ENCODE measurements at regions not wholly inside any gene's neighbourhood (a gene's known extent, or its start where the extent isn't known, plus 50 kb on each side); places are given as distances from the start of the nearest gene placed in this dataset.
"Not testable (repeated sequence)": the region's sequence is repeated elsewhere in the genome, so short reads cannot be mapped to it uniquely, and the experiment has no call there.

DNA sequence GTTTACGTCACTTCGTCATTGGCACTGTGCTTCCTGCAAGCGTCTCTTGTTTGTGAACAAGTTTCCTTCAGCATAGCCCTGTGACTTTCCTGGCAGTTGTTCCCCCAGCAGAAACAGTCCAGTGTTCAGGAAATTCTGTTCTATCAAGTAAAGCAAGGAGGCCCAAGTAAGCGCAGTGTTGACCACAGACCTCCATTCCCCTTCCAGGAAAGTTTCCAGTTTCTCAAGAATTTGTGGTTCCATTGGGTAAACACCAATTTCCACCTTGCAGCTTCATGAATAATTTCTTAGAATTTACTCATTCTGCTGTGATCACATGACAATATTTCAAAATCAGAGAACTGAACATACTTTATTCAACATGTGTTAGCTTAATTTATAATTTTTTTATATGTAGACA is 88.5 kb upstream of the ETV3 start:
- no peak for DNase-seq (ENCODE audit: low spot score)

DNA sequence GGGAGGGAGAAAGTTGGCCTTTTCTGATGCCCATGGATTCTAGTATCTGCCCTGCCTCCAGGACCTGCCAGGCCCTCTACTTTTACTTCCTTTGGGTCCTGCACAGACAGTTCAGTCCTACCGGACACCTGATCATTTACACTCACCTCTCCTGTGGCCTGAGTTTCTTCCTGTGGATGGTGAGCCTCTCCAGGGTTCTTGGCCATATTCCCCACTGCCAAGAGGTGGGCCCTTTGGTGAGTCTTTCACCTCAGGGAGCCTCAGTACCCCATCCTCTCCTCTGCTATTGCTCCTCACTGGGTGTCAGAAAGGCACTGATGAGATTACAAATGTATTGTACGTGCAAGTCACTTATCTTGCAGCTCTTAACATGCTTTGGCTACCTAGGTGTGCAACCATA is 81.4 kb upstream of the ETV3 start:
- DNase-seq (ENCODE audit: low spot score) = no peak

DNA sequence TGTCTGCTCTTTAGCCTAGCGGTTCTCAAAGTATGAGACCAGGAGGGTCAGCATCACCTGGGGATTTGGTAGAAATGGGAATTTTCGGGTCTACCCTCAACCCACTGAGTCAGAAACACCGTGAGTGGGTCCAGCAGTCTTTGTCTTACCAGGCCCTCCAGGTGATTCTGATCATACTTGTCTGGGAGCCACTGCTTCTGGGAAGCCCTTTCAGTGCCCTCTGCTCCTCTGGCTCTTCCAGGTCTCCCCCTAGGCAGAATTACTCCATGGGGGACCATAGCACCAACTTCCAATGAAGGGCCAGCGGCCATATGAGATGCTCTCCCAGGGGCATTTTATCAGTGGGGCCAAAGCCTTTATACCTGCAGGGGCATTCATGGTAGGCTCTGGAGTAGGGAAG is 81.0 kb upstream of the ETV3 start:
- no peak for DNase-seq (ENCODE audit: low spot score)

DNA sequence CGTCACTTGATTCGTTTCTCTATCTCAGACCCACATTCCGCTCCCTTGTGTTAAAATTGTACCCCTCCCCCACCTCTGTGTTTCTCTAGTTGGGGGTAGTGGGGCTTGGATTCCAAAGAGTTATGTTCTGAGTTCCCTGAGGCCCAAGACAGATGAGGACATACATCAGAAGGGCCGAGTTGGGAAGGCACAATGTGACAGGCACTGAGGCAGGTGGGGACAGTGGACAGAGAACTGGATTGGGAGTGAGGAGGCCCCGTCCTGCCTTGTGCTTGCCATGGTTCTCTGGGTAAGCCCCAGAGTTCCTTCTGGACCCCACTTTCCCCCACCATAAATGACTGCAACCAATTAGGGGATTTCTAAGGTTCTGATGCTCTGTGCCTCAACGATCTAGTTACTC is 80.5 kb upstream of the ETV3 start:
- DNase-seq (ENCODE audit: low spot score) = no peak

DNA sequence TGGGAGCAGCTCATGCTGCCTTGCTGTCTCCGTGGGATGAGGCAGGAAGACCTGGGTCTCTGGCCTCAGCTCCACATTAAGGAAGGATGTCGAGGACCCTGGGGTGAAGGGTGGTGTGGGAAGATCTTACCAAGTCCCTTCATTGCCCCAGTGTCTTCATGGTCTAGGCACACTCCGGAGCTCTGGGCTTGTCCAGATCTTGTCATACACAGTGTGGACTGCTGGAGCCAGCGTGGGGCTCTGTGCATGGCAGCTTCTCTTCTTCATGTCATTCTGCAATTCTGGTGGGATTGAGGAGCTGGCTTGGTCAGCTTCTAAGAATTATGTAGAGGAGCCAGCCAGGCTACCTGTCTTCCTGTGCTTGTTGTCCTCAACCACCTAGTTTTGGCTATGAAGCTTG is 79.3 kb upstream of the ETV3 start:
- no peak for DNase-seq (ENCODE audit: low spot score)

DNA sequence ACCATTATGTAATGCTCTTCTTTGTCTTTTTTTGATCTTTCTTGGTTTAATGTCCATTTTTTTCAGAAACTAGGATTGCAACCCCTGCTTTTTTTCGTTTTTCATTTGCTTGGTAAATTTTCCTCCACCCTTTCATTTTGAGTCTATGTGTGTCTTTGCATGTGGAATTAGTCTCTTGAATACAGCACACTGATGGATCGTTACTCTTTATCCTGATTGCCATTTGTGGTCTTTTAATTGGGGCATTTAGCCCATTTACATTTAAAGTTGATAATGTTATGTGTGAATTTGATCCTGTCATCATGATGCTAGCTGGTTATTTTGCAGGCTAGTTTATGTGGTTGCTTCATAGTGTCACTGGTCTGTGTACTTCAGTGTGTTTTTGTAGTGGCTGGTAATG is 75.6 kb upstream of the ETV3 start:
- DNase-seq (ENCODE audit: low spot score) = no peak

DNA sequence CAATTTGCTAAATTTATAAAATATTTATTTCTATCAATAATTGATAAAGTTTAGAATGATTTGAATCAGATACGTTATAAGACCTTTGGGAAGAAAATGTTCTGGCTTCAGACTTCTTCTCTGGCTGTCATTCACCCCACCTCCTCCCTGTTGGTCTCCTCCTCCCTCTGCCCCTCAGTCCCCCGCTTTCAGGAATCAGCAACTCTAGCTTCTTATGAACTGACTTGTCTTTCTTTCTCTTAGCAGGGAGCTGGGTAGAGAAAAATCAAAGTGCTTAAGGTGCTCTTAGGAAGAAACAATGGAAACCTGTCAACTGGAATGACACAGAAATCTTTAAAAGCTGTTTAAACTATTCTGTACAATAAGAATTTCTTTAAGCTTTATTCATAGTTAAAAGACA is 71.3 kb upstream of the ETV3 start:
- no peak for DNase-seq (ENCODE audit: low spot score)

DNA sequence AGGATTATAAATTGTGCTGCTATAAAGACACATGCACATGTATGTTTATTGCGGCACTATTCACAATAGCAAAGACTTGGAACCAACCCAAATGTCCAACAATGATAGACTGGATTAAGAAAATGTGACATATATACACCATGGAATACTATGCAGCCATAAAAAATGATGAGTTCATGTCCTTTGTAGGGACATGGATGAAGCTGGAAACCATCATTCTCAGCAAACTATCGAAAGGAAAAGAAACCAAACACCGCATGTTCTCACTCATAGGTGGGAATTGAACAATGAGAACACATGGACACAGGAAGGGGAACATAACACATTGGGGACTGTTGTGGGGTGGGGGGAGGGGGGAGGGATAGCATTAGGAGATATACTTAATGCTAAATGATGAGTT is 67.8 kb upstream of the ETV3 start:
- DNase-seq (ENCODE audit: low spot score) = not testable (repeated sequence)

DNA sequence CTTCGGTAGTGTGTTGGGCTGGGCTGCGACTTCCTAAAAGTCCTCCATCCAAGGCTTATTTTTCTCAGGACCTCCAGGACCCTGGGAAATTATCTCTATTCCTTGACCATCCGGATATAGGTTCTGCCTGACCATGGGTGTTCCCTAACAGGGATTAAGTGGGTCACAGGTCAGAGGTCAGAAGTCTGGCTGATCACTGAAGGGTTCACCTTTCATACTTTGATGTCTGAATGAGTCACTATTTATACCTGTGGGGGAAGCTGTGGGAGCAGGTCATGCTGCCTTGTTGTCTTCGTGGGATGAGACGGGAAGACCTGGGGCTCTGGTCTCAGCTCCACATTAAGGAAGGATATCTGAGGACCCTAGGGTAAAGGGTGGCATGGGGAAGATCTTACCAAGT is 65.0 kb upstream of the ETV3 start:
- DNase-seq (ENCODE audit: low spot score) = no peak

DNA sequence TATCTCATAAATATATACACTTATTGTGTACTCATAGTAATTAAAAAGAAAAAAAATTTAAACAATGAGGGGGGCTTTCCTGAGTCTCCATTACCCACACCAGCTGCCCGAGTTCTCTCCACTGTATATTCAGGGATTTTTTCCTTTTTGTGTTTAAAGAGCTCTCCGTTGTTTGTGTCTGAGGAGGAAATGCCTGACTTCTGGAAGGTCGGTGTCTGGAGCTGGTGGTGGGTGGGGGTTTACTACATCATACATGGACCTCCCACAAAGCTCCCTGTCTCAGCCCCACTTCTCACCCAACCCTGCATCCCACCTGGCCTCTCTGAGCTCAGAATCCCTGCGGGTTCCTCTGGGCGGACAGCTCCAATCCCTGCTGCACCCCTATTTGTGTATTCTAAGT is 64.1 kb upstream of the ETV3 start:
- DNase-seq (ENCODE audit: low spot score) = no peak

DNA sequence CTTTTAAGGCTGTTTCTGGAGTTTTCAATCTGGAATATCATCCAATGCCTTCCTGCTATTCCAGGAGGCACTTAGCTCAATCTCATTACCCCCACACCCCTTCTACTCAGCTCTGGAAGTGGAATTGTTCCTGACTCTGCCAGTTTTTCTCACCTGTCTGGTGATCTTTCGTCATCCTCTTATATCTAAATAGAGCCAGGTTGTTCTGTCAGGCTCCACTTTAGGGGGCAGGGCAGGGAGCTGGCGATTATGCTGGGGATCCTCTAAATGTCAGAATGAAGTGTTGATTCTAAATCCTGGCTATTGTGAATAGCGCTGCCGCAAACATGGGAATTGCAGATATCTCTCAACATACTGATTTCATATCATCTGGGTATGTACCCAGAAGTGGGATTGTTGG is 63.6 kb upstream of the ETV3 start:
- no peak for DNase-seq (ENCODE audit: low spot score)

DNA sequence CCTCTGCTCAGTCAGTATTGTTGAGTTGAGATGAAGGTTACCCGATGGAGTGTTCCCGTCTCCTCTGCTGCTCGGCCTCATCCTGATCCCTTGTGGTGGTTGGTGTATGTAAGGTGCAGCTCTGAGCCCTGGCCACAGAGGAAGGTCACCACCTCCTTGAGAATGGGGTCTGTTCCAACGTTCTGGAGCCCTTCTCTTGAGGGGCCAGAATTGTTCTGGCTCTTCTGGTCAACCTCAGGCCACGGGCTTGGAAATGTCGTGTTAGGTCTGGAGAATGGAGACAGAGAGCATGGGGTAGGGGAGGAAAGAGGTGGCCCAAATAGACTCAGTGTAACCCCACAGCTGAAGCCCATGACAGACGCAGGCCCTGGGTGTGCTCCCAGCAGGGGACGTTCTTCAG is 62.3 kb upstream of the ETV3 start:
- no peak for DNase-seq (ENCODE audit: low spot score)

DNA sequence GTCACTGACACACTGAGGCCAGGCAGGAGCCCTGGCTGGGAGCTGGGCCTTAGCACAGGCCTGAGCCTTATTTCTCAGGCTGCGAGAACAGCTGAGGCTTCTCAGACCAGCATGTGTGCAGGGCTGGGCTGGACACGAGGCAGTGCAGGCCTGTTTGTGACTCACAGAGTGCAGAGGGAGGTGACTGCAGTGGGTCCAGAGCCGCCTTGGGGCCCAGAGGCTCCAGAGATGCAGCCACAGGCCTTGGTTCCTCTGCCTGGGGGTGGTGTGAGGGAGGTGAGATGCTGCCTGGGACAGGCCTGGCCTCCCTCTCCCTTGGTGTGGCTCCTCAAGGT is 61.2 kb upstream of the ETV3 start:
- no peak for DNase-seq (ENCODE audit: low spot score)

DNA sequence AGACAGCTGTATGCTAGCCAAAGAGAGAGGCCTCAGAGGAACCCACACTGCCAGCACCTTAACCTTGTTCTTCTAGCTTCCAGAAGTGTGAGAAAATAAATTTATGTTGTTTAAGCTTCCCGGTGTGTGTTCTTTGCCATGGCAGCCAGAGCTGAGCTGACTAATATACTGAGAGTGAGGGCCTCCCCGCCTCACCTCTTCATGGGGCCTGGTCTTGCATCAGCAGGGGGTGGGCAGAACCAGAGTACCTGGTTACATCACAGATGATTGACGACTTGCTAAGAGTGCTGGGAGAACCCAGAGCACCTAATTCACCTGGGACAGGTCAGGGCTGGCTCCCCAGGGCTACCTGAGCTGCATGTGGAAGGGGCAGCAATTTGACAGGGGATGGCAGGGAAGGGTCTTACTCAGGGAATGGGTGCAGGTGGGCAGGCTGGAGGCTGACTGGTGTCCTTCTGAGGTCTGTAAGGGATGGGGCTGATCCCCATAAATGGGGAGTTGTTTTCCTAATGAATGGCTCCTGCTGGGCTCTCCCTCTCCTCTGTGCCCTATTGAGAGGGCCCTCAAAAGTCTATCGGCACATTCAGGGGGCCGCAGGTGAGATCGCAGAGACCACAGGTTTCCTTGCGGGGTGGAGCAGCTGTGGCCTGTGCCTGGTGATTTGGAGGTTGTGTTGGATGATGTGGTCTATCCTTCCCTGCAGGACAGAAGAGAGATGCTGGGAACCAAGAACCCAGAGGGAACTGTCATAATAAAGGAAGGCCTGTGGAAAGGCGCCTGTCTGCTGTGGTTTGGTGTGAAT is 60.6 kb upstream of the ETV3 start:
- no peak for DNase-seq (ENCODE audit: low spot score)

DNA sequence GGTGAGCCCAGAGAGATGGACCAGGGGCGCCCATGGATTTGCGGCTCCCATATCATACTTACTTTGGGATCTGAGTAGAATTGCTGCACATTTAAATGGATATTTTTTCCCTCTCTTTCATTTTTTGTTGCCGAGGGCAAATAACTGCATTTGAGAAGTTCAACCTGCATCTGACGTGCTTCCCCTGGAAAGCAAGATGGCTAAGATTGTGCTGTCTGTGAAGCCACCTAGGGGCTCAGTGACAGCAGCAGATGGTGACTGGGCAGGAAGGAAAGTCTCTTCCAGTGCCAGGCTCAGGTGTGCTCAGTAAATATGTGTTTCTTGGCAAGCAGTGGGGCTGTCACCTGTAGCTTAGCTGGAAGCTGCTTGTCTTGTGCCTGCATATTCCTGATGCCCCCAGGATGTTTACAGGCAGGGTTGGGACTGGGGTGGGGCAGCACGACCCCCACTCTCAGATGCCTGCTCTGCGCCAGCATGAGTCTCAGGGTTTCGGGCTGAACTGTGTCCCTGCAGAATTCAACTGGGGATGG is 59.8 kb upstream of the ETV3 start:
- peak; percentile 23 for DNase-seq (ENCODE audit: low spot score)

DNA sequence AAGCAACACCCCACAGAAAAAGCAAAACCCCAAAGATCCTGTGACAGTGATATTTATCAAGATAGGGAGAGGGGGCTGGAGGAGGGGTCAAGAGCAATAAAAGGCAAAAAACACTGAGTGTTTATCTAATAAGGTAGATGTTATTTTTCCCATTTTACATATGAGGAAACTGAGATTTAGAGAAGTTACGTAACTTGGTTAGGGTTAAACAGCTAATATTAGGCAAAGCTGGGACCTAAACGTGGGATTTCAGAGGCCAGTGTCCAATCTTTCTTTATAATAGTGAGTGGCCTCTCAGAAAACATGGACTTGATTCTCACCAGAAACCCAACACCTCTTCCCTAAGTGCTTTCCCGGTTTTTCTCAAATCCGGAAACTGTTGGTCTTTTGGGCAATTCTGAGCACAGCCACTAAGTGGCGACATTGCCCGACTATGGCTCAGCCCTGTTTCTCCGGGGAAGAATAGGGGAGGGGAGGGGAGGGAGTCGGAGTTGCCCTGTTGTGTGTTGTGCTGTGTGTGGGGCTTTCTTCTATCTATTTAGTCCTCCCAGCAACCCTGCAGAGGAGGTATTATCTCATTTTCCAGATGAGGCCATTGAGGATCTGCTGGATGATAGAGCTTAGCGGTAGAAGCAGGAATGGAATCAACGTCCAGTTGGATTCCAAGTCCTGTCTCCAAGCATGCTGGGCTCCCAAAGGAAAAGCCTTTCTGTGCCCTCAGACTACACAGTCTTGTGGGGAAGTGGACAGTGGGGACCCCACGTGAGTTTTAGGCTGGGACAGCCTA is 58.7 kb upstream of the ETV3 start:
- peak; percentile 4 for DNase-seq (ENCODE audit: low spot score)

DNA sequence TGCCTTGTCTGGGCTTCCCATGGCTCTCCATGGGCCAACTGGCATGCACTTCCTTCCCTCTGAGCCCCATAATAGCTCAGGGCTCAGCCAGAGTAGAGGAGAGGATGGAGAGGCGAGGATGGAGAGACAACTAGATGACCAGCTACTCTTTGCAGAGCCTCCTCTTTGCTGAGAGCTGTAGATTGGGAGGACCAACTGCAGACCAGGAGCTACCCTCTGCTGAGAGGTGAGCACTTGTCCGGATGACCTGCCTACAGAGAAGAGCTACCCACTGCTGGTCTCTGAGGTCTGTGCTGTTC is 58.0 kb upstream of the ETV3 start:
- DNase-seq (ENCODE audit: low spot score) = no peak

DNA sequence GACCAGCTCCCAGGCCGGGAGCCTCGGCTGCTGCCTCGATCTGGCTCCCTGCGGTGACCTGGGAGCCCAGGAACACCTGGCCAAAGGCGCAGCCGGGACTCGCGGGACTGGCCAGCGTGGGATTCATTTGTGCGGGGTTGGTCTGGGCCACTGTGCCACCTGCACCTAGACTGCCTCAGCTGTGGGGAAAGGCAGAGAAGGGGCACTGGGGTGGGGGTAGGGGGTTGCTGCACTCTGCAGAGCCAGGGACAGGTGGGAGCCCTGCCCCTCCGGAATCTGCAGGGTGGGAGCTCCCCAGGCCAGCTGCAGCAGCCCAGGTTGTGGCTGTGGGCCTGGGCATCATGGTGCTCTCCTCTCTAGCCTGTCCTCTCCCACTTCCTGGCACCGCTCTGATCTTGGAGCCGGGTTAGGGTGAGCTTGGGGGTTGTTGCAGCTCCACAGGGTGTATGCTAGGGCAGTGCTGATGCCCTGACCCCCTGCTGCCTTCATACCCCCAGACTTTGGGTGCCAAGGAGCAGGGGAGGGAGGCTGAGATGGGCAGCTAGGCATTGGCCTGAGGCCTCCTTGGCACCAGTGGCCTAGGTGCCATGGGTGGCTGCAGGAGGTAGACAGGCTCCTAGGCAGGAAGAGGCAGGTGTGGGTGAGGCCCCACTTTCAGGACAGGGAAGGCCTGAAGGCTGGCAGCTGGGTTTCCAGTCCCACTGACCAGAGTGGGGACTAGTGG is 57.5 kb upstream of the ETV3 start:
- DNase-seq (ENCODE audit: low spot score) = no peak

DNA sequence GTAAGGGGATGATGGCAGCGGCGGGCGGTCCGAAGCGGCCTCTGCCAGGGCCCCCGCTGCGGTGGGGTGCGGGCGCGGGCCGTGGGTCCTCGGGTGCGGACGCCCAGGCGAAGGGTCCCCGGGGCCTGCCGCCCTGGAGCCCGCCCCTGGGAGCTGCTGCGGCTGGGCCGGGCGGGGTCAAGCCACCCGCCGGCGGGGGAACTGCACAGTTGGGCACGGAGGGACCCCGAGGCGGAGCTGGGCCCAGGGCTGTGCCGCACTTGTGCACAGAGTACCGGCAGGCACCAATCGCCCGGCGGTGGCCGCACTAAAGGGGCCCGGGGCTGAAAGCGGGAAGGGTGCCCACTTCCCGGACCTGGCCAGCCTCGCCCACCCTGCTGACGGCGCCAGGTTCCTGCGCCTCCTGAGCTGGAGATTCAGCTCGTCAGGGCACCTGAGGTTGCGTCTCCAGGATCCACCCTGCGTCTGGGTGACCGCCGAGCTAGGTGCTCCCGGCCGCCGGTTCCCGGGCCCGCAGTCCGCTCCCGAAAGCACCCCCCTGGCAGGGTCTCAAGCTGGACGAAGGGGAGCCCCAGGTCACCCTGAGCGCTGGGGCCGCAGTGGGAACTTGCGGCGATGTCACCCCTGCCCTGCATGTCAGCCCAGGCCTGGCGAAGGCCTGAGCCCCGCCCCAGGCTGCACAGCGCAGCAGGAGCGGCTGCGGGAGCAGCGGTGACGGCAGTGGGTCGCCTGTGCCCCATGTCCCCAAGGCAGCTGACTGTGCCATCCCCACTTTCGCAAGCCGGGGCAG is 56.7 kb upstream of the ETV3 start:
- no peak for DNase-seq (ENCODE audit: low spot score)

DNA sequence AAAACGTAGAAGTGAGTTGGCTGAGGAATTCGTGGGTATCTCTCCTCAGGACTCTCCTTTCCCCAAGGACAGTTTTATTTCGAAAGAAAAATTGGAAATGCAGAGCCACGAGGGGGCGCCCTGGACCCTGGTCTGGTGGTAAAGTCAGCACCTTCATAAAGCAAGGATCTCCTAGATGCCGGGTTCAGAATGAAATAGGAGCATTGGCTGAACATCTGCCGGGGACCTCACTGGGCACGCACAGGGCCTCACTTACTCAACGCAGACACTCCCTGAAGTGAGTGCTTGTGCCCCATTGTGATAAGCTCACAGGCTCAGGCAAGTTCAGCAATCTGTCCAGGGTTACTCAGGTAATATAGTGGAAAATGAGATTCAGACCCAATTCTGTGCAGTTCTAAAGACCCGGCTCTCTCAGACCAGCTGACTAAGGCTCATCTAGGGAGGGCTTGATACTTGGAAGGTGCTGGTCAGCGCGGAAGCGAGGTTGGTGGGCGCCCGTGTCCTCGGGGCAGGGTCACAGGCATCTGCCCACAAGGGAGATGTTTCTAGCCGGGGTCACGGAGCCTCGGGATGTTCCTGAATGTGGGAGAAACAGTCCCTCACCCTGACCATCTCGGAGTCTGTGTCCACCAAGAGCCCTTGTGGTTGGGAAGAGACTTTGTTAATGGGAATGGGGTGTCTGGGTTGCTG is 55.7 kb upstream of the ETV3 start:
- peak; percentile 52 for DNase-seq (ENCODE audit: low spot score)

DNA sequence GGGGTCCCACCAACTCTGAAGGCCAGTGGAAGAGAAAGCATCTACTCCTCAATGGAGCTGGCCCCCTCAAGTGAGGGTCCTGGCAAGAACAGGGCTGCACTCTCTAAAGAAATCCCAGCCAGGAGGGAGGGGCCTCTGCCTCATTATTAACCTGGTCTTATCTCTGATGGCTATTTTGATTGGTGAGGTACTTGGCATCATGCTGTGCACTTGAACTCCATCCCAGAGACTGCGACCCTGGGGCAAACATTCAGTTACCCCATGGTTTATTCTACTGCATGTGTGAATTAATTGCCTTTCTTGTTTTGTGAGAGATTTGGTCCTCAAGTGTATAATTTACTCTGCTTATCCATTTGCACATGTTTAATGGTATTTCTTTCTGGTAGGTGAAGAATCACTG is 55.0 kb upstream of the ETV3 start:
- DNase-seq (ENCODE audit: low spot score) = no peak

All from cerebellar cortex (tissue), 1 donor.